ENCODE measurements at regions not wholly inside any gene's neighbourhood (a gene's known extent, or its start where the extent isn't known, plus 50 kb on each side); places are given as distances from the start of the nearest gene placed in this dataset.

DNA sequence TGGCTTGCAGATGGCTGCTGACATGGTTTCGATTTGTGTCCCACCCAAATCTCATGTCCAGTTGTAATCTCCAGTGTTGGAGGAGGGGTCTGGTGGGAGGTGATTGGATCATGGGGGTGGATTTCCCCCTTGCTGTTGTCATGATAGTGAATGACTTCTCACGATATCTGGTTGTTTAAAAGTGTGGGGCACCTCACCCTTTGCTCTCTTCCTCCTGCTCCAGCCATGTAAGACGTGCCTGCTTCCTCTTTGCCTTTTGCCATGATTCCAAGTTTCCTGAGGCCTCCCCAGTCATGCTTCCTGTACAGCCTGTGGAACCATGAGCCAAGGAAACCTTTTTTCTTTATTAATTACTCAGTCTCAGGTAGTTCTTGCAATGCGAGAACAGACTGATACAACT is 77.6 kb upstream of the FUCA2 start:
- Mint-ChIP-seq H3K4me1 (ENCODE audit: unreplicated experiment) (peaks cover 16% of the 10 kb centered on the region), H3K27ac (ENCODE audit: unreplicated experiment) (no peak overlapping the region), H3K4me3 (ENCODE audit: unreplicated experiment) (no peak overlapping the region), H3K36me3 (ENCODE audit: unreplicated experiment) (no peaks in the 10 kb centered on the region), H3K9me3 (ENCODE audit: unreplicated experiment) (peaks cover 5% of the 10 kb centered on the region), H3K27me3 (ENCODE audit: unreplicated experiment) (no peaks in the 10 kb centered on the region)
- TF ChIP-seq, protein P1, sequence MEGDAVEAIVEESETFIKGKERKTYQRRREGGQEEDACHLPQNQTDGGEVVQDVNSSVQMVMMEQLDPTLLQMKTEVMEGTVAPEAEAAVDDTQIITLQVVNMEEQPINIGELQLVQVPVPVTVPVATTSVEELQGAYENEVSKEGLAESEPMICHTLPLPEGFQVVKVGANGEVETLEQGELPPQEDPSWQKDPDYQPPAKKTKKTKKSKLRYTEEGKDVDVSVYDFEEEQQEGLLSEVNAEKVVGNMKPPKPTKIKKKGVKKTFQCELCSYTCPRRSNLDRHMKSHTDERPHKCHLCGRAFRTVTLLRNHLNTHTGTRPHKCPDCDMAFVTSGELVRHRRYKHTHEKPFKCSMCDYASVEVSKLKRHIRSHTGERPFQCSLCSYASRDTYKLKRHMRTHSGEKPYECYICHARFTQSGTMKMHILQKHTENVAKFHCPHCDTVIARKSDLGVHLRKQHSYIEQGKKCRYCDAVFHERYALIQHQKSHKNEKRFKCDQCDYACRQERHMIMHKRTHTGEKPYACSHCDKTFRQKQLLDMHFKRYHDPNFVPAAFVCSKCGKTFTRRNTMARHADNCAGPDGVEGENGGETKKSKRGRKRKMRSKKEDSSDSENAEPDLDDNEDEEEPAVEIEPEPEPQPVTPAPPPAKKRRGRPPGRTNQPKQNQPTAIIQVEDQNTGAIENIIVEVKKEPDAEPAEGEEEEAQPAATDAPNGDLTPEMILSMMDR (IDR thresholded peaks at IDR 0.05): no peak
- no peak for DNase-seq (ENCODE audit: extremely low spot score, unreplicated experiment)

DNA sequence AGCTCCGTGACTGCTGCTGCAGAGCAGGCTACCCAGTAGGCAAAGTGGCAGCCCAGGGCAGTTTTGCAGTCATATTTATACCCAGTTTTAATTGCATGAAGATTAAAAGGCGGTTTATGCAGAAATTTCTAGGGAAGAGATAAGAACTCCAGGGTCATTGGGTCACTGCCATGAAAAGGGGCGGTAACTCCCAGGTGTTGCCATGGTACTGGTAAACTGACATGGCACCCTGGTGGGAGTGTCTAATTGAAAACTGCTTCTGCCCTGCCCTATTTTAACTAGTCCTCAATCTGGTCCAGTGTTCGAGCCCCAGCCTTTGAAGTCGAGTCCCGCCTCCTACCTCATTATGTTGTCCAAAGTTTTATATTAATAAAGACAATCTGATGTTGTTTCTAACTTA is 75.0 kb upstream of the FUCA2 start:
- H3K4me1 Mint-ChIP-seq (ENCODE audit: unreplicated experiment): peaks cover 30% of the 10 kb centered on the region
- no peak overlapping the region for H3K27ac Mint-ChIP-seq (ENCODE audit: unreplicated experiment)
- H3K27me3 Mint-ChIP-seq (ENCODE audit: unreplicated experiment): no peaks in the 10 kb centered on the region
- TF ChIP-seq, protein P1 (IDR thresholded peaks at IDR 0.05): no peak
- no peak for DNase-seq (ENCODE audit: extremely low spot score, unreplicated experiment)
- no peaks in the 10 kb centered on the region for H3K36me3 Mint-ChIP-seq (ENCODE audit: unreplicated experiment)
- no peak overlapping the region for H3K4me3 Mint-ChIP-seq (ENCODE audit: unreplicated experiment)
- peaks cover 5% of the 10 kb centered on the region for H3K9me3 Mint-ChIP-seq (ENCODE audit: unreplicated experiment)

DNA sequence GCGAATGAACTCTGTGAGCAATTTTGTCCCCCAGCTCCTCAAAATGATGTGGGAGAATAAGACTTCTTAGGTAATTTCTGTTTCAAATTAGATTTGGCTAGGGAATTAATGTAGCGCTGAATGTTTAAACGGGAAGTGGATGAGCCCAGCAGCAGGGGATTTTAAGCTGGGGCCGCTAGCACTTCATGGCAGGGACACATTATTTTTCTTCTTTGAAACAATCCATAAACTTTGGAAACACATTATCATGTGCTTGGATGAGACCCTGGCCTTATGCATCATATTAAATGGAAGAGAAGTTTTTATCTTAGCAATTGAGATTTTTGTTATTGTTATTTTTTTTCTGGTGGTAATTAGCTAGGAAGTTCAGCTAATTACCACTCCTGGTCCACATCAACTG is 74.2 kb upstream of the FUCA2 start:
- no peak overlapping the region for H3K27ac Mint-ChIP-seq (ENCODE audit: unreplicated experiment)
- H3K4me3 Mint-ChIP-seq (ENCODE audit: unreplicated experiment): no peak overlapping the region
- H3K36me3 Mint-ChIP-seq (ENCODE audit: unreplicated experiment): peaks cover 3% of the 10 kb centered on the region

DNA sequence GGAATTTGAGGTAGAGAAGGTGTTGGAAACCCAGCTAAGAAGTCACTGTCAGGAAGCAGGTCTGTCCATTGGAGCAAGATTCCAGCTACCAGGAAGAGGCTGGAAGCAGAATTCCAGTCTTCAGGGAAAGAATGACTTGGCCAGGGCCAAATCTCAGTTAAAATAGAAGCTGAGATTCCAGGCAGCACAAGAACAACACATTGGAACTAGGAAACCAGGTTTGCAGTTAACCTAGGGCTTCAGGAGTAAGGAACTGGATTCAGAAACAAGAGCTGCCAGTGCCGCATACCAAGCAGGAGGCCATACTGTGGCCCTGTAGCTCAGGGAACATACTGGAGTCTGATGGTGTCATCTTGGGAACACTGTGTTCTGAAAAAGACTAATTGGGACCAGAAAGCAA is 73.7 kb upstream of the FUCA2 start:
- Mint-ChIP-seq H3K27ac (ENCODE audit: unreplicated experiment) (no peak overlapping the region), H3K36me3 (ENCODE audit: unreplicated experiment) (peaks cover 3% of the 10 kb centered on the region), H3K4me1 (ENCODE audit: unreplicated experiment) (peaks cover 31% of the 10 kb centered on the region), H3K4me3 (ENCODE audit: unreplicated experiment) (no peak overlapping the region), H3K27me3 (ENCODE audit: unreplicated experiment) (no peaks in the 10 kb centered on the region), H3K9me3 (ENCODE audit: unreplicated experiment) (peaks cover 13% of the 10 kb centered on the region)
- DNase-seq (ENCODE audit: extremely low spot score, unreplicated experiment): no peak
- TF ChIP-seq, protein P1 (IDR thresholded peaks at IDR 0.05): no peak

More for the DNA sequence above, 74.2 kb upstream of the FUCA2 start:
- TF ChIP-seq, protein P1 (IDR thresholded peaks at IDR 0.05): no peak
- Mint-ChIP-seq H3K4me1 (ENCODE audit: unreplicated experiment) (peaks cover 34% of the 10 kb centered on the region), H3K9me3 (ENCODE audit: unreplicated experiment) (peaks cover 11% of the 10 kb centered on the region), H3K27me3 (ENCODE audit: unreplicated experiment) (no peaks in the 10 kb centered on the region)
- DNase-seq (ENCODE audit: extremely low spot score, unreplicated experiment): no peak

DNA sequence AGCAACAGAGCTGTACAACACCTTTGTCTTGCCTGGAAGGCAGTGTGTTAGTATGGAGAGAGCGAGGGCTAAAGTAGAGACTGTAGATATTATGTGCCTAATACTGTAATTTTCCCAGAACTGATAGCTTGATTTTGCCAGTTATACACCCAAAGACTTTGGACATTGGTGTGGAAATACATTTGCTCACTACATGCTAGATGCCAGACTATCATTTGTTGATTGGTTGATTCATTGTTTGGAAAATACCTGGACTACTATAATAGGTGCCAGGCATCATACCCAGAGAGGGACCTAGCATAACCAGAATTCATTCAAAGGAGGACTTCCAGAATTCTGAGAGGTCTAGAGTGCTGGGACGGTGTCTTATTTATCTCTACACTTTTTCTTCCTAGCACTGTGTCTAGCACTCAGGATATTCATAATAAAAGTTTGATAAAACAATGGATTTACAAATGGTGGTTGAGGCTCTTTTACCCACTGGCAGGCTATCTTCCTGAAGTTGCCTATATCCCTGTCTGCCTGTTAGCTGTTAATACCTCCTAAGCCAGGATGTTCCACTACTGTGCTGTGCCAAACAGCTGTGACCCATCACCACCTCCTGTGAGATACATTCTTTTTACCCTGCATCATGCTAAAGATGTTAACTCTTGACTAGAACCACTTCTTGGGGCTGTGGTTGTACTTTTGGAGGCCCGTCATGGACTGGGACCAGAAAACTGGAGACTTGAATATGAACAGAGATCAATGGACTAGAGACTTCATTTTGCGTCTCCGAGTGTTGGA is 72.2 kb upstream of the FUCA2 start:
- Mint-ChIP-seq H3K27ac (ENCODE audit: unreplicated experiment) (peak overlapping the region; percentile 43), H3K9me3 (ENCODE audit: unreplicated experiment) (peaks cover 8% of the 10 kb centered on the region), H3K4me3 (ENCODE audit: unreplicated experiment) (no peak overlapping the region), H3K4me1 (ENCODE audit: unreplicated experiment) (peaks cover 32% of the 10 kb centered on the region), H3K27me3 (ENCODE audit: unreplicated experiment) (no peaks in the 10 kb centered on the region), H3K36me3 (ENCODE audit: unreplicated experiment) (peaks cover 4% of the 10 kb centered on the region)
- TF ChIP-seq, protein P1 (IDR thresholded peaks at IDR 0.05): no peak
- no peak for DNase-seq (ENCODE audit: extremely low spot score, unreplicated experiment)
